G401 (cell line): ENCODE measurements at regions not wholly inside any gene's neighbourhood (a gene's known extent, or its start where the extent isn't known, plus 50 kb on each side); places are given as distances from the start of the nearest gene placed in this dataset.

Experiments used
- DNase-seq: peaks from one replicate; pipeline ENCODE4 v3.0.0-alpha.2; 2015; ENCODE audit warnings: low spot score
- in situ Hi-C: cut with HindIII; loops from 2 replicates; pipeline ENCODE4 v1.10.0; 2016; ENCODE audit warnings: low sequenced_read_pairs, mixed read lengths

- no peak for DNase-seq
- in situ Hi-C loops, result no loop called here
Observed at GRCh38 chr12:87311206-87311605, 718.0 kb downstream of the C12orf50 start.

- in situ Hi-C loops, result no loop called here
Observed at GRCh38 chr12:87310126-87310525, 719.1 kb downstream of the C12orf50 start.

GRCh38 chr12:87305481-87305880, 723.7 kb downstream of the C12orf50 start:
- no peak for DNase-seq
- in situ Hi-C loops, result no loop called here

More at GRCh38 chr12:87310126-87310525, 719.1 kb downstream of the C12orf50 start:
- DNase-seq, result no peak

GRCh38 chr12:87304406-87304805, 724.8 kb downstream of the C12orf50 start:
- in situ Hi-C loops, result no loop called here
- peak; percentile 3 for DNase-seq

GRCh38 chr12:87303396-87304012, 725.7 kb downstream of the C12orf50 start:
- in situ Hi-C loops, result no loop called here
- DNase-seq, result no peak

- no peak for DNase-seq
- in situ Hi-C loops, result no loop called here
Observed at GRCh38 chr12:87302126-87302745, 727.0 kb downstream of the C12orf50 start.

- in situ Hi-C loops, result no loop called here
- no peak for DNase-seq
Observed at GRCh38 chr12:87290505-87290904, 738.7 kb downstream of the C12orf50 start.

GRCh38 chr12:87283886-87284285, 745.3 kb downstream of the C12orf50 start:
- in situ Hi-C loops, result no loop called here
- no peak for DNase-seq

GRCh38 chr12:87283111-87283510, 746.1 kb downstream of the C12orf50 start:
- in situ Hi-C loops, result no loop called here
- DNase-seq, result no peak

GRCh38 chr12:87280893-87281292, 748.3 kb downstream of the C12orf50 start:
- no peak for DNase-seq
- in situ Hi-C loops, result no loop called here

GRCh38 chr12:87280356-87280755, 748.8 kb downstream of the C12orf50 start:
- in situ Hi-C loops, result no loop called here
- no peak for DNase-seq

- no peak for DNase-seq
Observed at GRCh38 chr12:87274594-87275245, 754.5 kb downstream of the C12orf50 start.

GRCh38 chr12:87272851-87273250, 756.4 kb downstream of the C12orf50 start:
- no peak for DNase-seq

More at GRCh38 chr12:87274594-87275245, 754.5 kb downstream of the C12orf50 start:
- in situ Hi-C loops, result no loop called here

GRCh38 chr12:87270919-87271318, 758.3 kb downstream of the C12orf50 start:
- in situ Hi-C loops, result no loop called here
- no peak for DNase-seq

More at GRCh38 chr12:87272851-87273250, 756.4 kb downstream of the C12orf50 start:
- in situ Hi-C loops, result no loop called here

- in situ Hi-C loops, result no loop called here
- DNase-seq, result no peak
Observed at GRCh38 chr12:87266305-87266704, 762.9 kb downstream of the C12orf50 start.

GRCh38 chr12:87259391-87259790, 769.8 kb downstream of the C12orf50 start:
- no peak for DNase-seq
- in situ Hi-C loops, result no loop called here

- DNase-seq, result peak; percentile 69
- in situ Hi-C loops, result no loop called here
Observed at GRCh38 chr12:87254381-87255030, 774.7 kb downstream of the C12orf50 start.

- no peak for DNase-seq
Observed at GRCh38 chr12:87253157-87253556, 776.0 kb downstream of the C12orf50 start.

GRCh38 chr12:87246726-87247125, 782.5 kb downstream of the C12orf50 start:
- in situ Hi-C loops, result no loop called here
- DNase-seq, result no peak

More at GRCh38 chr12:87253157-87253556, 776.0 kb downstream of the C12orf50 start:
- in situ Hi-C loops, result no loop called here

- in situ Hi-C loops, result no loop called here
- no peak for DNase-seq
Observed at GRCh38 chr12:87238466-87238865, 790.7 kb downstream of the C12orf50 start.
